CMK (cell line): ENCODE measurements at regions not wholly inside any gene's neighbourhood (a gene's known extent, or its start where the extent isn't known, plus 50 kb on each side); places are given as distances from the start of the nearest gene placed in this dataset.

Experiments used
- DNase-seq: peaks from one replicate; pipeline ENCODE4 v3.0.0-alpha.2; 2010; ENCODE audit warnings: low read depth

DNA sequence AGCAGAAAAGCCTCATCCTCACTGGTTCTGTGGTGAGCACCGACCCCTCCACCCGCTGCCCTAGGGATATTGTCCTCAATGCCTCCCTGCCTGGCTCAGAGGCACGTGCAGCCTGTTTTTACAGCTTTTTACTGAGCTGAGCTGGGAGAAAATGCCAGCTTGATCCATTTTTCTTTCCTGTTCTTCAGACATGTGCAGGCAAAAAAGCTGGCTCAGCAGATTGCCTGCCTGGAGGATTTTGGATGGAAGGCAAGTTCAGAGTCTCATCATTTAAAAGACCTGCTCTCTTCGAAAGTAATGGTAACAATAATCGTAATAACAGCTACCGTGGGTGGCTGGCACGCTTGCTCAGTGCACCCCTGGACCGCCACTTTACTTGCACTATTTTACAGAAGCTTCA, 135.0 kb upstream of the SMIM23 start:
- no peak for DNase-seq

DNA sequence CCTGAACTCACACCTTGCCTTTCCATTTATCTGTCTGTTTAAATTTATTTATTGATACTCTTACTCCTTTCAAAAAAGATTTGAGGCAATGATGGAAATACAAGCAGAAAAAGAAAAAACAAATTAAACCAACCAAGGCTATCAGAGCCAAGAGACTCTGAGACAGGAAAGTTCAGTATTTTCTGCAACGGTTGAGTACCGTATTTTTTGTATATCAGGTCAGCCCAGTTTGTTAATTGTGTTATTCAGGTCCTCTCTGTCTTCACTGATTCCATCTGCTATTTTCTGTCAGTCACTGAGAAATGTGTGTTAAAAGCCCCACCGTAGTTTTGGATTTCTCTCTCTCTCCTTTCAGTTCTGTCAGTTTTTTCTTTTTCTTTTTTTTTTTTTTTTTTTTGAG, 134.5 kb upstream of the SMIM23 start:
- no peak for DNase-seq

DNA sequence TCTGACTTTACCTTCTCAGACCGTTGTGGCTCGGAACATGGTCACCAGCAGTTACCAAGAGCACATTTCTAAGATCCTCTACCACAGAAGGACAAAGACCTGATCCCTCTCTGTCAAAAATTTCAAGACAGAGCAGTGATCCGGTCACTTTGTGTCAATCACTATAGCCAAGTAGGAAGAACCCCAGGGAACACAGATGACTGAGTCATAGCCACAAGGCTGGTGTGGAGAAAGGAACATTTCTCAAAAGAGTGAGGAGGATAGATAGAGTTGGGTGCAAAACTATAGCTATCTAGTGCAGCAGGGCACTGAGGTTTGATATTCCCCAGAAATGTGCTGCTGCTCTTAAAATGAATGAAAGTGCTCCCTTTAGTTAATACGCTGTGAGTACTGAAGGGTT, 130.7 kb upstream of the SMIM23 start:
- DNase-seq = no peak

DNA sequence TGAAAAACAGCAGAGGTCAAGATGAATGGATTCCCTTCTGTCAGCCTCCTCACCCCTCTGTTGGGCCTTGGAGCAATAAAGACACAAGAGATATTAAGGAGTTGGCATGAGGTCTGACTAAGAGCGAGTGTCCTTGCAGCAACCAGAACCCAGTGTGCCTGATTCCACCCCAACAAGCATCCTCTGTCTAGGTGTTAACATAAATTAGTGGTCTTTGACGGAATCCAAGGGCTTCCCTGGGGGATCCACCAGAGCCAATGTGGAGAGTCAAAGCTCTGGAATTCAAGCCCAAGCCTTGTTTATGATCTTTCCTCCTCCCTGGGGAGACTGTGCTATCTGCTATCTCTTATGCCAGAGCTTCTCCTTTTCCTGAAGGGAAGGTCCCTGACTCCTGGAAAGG, 128.1 kb upstream of the SMIM23 start:
- no peak for DNase-seq

DNA sequence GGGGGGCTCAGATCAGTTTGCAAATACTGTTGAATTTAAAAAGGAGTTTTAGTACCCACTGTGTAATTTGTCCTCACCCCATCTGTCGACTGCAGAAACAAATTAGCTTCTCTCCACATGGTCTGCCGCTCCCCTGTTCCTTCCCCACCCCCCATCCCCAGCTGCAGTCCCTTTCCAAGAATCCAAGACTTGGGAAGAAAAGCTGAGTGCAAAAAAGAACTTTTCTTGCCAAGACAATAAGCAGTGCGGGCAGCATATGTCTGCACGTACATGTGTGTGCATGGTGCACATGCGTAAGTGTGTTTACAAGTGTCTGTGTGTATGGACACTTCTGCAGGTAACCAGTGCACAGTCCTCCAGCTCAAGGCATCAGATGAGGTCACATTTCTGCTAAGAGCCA, 125.7 kb upstream of the SMIM23 start:
- no peak for DNase-seq

DNA sequence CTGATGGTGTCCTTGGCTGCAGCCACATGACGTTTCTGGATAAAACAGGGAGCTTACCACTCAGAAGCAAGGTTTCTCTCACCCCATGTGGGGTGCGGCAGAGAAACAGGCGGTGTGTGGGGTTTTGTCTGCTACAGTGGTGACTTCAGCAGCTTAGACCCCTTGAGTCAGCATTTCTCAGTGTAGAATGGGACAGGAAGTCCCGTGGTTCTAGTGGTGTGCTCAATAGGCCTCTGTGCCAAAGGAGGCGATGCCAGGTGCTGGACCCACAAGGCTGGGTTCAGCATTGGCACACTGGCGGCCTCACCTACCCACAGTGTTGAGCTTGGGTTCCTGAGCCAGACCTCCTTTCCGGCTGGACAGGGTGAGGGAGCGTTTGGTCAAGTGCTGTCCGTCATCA, 125.2 kb upstream of the SMIM23 start:
- DNase-seq = no peak

DNA sequence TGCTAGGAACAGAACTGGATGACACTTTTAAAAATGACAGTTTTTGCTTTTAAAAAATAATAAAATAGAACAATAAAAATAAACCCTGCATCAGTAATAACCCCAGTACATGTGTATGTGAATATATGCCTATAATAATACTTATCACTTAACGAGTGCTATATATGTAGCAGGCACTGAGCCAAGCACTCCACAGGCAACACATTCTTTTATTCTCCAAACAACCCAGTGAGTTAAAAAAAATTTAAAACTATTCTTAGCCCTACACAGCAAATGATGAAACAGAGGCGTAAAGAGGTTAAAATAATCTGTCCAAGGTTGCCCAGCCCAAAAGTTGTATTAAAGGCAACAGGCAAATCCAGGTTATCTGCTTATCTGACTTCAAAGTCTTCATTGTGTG, 124.5 kb upstream of the SMIM23 start:
- DNase-seq = no peak

DNA sequence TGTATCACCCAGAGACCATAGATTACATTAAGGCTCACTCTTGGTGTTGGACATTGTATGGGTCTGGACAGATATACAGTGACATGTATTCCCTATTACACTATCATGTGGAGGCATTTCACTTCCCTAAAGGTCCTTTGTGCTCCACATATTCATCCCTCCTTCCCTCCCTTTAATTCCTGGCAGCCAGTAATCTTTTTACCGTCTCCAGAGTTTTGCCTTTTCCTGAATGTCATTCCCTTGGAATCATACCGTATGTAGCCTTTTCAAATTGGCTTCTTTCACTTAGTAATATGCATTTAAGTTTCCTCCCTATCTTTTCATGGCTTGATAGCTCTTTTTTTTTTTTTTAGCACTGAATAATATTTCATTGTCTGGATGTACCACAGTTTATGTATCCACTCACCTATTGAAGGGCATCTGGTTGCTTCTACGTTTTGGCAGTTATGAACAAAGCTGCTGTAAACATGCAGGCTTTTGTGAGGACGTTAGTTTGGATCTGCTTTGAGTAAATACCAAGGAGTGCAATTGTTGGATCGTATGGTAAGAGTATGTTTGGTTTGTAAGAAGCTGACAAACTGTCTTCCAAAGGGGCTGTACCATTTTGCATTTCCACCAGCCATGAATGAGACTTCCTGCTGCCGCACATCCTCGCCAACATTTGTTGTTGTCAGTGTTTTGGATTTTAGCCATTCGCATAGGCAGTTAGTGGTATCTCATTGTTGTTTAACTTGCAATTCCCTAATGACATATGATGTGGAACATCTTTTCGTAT, 122.1 kb upstream of the SMIM23 start:
- no peak for DNase-seq

DNA sequence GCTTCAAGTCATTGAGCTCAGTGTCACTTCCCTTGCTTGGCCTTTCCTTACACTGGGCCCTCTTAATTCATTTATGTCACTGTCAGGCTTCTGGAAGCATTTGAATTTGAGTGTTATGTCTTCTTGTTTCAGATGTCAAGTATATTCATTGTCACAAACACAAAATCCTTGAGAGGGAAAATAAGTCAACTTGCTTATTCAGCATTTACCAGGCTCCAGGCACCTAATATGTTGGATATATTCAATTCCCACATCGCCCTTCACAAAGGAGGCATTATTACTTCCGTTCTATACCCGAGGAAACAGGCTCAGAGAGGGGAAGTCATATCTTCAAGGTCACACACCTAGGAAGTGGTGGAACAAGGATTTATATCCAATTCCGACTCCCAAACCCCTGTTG, 121.1 kb upstream of the SMIM23 start:
- no peak for DNase-seq

DNA sequence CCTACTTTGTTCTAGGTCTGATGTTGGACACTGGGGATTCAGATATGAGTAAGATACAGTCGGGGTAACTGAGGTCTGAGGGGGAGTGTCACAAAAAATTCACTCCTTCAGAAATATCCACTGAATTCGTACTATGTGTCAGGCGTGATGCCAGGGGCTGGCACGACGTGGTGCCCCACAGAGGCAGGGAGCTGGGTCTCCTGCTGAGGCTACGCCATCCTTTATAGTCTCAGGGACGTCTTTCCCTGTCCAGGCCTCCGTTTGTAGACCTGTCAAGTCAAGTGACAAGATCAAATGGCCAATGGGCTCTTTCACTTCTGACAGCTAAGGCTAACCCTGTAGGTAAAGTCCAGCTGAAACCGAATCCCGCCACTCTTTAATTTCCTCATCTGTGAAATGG, 118.8 kb upstream of the SMIM23 start:
- DNase-seq = no peak

DNA sequence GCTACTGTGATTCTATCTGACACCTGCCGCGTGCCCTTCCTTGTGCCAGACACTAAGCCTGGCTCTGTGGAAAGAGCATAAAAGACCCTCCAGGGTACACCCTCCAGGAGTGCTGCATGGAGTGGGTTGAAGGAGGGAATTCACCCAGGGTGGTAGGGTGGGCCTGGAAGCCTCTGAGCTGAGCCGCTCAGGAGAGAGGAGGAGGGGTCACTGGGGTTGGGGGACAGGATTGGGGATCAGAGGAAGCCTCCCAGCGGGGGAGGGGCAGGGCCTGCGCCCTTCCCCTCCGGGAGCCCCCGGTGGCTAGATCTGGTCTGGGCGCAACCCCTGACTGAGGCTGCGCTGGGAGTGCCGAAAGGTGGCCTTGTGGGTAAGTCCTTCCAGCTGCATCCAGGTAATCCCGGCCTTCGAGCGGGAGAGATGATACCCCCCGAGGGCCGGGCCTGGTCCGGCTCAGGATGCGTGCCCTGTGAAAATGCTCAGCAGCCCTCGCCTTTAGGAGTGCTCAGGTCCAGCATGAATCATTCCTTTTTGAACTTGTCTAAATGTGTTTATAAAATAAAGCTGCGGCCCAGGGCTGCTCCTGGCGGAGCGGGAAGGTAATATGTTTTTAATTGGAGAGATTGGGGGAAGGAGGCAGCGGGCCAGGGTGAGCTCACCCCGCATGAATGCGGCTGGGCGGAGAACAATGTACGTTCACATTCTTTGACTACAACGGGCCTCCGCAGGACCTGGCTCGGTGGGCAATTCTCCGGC, 118.1 kb upstream of the SMIM23 start:
- no peak for DNase-seq

DNA sequence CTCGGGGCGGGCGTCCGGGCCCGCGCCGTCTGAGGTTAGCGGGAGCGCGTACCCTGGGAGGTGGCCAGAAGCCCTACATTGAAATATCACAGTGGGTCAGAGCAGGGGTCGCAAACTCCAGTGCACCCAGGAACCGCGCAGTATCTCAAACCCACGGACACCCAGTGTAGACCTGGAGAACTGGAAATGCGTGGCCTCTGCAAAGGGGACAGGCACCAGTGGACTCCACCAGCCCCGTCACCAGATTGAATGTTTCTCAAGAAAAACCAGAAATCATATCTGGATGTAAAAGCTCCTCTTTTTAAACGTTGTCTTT, 117.6 kb upstream of the SMIM23 start:
- DNase-seq = no peak

DNA sequence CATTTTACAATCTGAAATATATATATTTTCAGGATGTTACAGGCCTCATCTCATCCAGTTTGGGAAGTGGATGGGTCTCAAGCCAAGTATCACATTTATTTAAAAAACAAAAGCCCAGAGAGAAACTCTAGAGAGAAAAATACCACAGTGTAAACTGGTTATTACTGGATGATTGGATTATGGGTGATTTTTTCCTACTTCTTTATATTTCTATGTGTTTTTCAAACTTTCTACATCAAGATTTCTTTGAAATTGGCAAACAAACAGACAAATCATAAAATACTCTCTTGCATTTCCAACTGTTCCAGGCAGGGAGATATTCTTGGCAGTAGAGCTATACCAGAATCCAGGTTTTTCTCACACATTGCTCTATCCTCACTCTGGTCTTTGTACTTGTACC, 116.0 kb upstream of the SMIM23 start:
- DNase-seq = no peak

DNA sequence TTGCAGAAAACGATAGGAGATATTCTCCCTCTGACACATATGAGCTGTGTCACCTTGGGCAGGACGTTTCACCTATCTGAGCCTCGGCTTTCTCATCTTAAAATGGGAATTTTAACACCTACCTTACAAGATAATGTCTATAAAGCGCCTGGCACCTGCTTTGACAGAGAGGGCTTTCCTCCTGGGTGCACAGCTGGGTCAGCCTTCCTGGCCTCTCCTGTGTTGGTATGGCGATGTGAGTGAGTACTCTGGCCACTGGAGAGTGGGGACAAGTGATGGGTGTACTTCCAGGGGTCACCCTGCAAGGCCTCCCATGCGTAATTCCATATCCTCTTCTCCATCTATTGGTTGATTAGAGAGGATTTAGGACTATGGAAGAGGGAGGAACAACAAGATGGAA, 113.1 kb upstream of the SMIM23 start:
- no peak for DNase-seq

DNA sequence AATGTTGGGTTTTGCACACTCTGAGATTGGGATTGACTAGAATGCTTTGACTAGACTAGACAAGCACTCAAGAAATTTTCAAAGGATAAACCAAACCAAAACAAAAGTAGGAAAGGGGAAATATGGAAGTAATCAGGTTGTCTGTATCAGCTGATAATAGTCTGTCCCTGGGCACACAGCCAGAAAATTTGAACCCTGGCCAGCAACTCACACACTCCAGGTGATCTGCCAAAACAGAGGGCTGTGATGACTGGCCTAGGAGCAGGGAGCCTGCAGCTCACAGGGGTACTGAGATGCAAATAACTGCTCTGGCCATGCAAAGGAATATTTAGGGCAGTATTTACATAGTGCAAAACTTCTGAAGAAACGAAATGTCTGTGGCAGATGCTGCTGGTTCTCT, 112.3 kb upstream of the SMIM23 start:
- no peak for DNase-seq

DNA sequence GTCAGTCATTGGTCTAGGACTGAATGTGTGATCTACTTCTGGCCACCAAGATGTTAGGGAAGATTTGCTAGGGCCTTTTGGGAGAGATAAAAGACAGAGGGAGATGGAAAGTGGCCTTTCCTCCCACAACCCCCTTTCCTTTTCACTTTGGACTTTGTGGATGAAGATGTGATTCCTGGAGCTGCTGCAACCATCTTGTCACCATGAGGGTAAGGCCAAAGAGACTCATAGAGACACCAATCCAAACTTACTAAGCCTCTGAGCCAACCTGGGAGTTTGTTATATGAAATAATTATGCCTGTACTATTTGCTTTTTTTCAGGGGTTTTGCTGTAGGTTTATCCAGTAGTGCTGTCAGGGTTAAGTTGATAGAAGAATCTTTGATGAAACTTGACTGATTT, 111.8 kb upstream of the SMIM23 start:
- no peak for DNase-seq

DNA sequence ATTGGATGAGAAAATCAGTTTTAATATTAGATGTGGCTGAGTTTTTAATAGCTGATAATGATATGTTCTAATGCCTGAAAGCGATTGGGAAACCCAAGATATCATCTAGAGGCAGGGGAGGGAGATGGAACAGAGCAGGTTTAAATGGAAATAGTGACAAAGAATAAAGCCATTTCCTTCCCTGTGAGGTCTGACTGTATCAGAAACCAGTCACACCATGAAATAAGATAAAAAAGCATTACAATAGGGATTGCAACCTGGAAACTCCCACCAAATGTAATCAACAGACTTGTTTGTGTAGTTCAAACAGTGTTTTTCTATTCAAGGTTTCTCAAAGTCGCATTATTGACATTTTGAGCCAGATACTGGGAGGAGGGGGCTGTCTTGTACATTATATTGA, 110.1 kb upstream of the SMIM23 start:
- no peak for DNase-seq

DNA sequence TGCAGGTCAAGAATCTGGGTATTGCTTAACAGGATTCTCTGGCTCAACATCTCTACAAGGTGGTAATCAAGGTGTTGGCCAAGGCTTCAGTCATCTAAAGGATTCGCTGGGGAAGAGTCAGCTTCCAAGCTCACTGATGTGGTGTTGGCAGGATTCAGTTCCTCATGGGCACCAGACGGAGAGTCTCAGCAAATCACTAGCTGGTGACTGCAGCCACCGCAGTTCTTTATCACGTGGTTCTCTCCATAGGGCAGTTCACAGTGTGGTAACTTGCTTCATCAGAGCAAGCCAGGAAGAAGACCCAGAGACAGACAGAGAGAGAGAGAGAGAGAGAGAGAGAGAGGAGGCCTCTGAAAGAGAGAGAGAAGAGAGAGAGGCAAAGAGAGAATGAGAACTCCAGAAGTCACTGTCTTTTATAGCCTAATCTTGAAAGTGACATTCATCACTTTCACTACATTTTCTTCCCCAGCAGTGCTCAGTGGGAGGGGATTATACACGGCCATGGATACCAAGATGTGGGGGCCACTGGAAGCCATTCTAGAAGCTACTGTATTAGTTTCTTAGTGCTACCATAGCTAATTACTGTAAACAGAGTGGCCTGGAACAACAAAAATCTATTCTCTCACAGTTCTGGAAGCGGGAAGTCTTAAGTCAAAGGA, 109.2 kb upstream of the SMIM23 start:
- no peak for DNase-seq

DNA sequence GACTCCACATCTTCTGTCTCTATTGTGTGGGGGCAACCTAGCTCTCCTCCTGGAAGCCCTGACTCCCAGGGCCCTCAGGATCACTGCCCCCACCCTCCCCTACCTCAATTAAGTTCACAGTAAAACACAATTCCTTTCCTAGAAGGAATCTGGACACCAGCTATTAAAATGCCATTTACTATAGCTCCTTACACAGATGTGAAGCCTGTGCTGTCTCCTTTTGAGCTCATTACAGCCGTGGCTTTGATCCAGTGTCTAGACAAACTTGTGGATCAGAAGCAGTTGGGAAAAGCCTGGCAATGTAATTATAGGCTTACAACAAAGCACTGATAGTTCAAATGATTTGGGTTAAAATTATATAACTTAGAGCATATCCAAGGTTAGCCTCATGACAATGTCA, 107.0 kb upstream of the SMIM23 start:
- DNase-seq = no peak

DNA sequence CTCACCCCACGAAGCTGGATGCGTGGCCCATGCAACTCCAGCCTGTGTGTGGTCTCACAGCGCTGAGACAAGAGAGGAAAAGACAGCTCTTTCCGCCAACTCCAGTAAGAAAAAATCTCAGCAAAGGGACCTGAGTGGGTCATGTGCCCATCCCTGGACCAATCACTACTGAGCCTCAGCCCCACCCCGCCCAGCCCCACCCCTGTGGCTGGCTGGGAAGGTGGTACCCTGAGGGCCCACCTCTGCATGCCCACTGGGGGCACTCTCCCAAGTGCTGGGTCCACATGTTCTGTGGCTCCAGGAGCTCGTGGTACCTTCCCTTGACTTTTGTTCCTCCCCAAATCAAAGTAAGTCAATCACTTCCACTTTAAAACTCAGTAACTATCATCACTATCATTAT, 105.1 kb upstream of the SMIM23 start:
- no peak for DNase-seq

DNA sequence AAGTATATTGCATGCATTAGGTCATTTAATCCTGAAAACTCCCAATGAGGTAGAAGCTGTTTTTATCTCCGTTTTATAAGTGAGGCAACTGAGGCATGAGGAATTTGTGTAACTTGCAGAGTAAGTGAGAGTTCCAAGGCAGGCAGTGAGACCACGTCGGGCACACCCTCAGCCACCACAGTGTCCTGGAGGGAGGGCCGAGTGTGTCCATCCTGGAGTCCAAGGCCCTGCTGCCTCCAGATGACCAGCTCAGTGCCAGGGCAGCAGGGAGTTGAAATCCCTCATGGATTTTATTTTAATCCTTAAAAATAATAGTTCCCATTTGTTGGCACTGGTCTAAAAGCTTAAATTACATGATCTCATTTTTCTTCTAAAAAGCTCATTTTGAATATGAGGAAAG, 104.6 kb upstream of the SMIM23 start:
- DNase-seq = no peak

DNA sequence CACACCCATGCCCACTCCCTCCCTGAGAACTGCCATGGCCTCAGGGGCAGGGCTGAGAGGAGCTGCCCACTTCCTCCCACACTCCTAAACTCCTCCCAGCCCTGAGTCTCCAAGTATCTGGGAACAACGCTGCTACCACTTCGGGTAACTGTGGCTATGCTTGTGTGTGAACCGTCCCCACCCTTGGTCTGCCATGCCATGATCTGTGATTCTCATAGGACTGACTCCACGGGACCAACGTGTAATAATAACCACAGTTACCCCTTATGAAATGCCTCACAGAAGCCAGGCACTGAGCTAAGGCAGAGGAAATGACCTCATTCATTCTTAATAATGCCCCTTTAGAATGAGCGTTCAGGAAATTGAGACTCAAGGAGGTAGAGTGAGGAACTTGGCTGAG, 103.9 kb upstream of the SMIM23 start:
- DNase-seq = no peak

DNA sequence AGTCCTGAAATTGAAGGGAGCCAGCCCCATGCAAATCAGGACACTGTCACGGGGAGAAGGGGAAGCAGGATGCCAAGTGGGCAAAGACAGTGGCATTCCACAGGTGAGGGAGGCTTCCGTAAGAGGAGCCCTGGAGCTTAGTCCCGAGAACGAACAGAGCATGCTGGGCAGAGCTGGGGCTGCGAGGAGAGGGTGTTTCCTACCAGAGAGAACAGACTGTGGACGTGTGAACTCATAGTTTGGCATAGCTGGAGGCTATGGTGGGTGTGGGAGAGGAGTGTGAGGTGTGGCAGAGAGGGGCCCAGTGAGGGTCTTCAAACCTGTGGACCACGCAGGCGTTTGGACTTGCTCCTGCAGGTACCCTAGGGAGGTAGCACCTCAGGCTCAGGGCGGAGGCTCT, 102.8 kb upstream of the SMIM23 start:
- no peak for DNase-seq

DNA sequence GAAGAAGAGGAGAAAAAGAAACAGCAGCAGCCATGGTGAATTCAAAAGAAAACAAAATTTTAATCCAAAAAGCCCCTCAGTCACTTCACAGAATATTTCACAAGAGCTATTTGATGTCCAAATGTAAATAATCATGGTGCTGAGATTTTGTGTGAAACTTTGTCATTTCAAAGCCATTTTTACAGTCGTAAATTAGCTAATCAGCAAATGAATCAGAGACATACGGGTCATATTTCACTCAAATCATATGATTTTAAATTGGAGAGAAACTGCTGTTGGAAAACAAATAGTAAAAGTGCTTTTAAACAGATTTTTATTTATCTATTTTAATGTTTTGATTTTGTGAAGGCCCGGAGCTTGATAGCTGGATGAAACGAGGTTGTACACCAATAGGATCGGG, 101.4 kb upstream of the SMIM23 start:
- no peak for DNase-seq
